Left lung (tissue), 4 donors: ENCODE measurements at regions not wholly inside any gene's neighbourhood (a gene's known extent, or its start where the extent isn't known, plus 50 kb on each side); places are given as distances from the start of the nearest gene placed in this dataset.

ENCODE experiments used
- ATAC-seq: fragments of 200-7000 bp; cut with Tn5 transposase; one replicate; pipeline ENCODE4 v1.9.1; 2020; ENCODE audit warnings: moderate library complexity
- DNase-seq, 4 donors: peaks; one replicate each; pipeline ENCODE4 v3.0.0-alpha.2; 2013 to 2020
- H3K27ac ChIP-seq, 2 donors: fragments of 200-600 bp; sonication (generic) in 1 of 2; one replicate each; pipeline versions ENCODE4 v1.5.0 to v1.8.0; 2020 to 2021
- H3K27me3 ChIP-seq, 2 donors: fragments of 200-600 bp; sonication (generic) in 1 of 2; one replicate each; pipeline versions ENCODE4 v1.5.0 to v1.8.0; 2020 to 2021
- H3K36me3 ChIP-seq, 2 donors: fragments of 200-600 bp; sonication (generic) in 1 of 2; one replicate each; pipeline versions ENCODE4 v1.5.0 to v1.8.0; 2020 to 2021
- H3K4me1 ChIP-seq, 2 donors: fragments of 200-600 bp; one replicate each; pipeline ENCODE4 v1.8.0; 2021
- H3K4me3 ChIP-seq, 2 donors: fragments of 200-600 bp; sonication (generic) in 1 of 2; one replicate each; pipeline versions ENCODE4 v1.5.0 to v1.8.0; 2020 to 2021; ENCODE audit warnings: mild to moderate bottlenecking in 1 of 2
- H3K9me3 ChIP-seq, 2 donors: fragments of 200-600 bp; sonication (generic) in 1 of 2; one replicate each; pipeline versions ENCODE4 v1.5.0 to v1.8.0; 2020 to 2021
- CTCF ChIP-seq, 2 donors: fragments of 200-600 bp; sonication (generic) in 1 of 2; IDR thresholded peaks; one replicate each; pipeline versions ENCODE4 v1.5.0 to v1.8.0; 2021; ENCODE audit warnings: antibody characterized with exemption in 2 of 2
- intact Hi-C, 2 donors: fragments of 100-400 bp; cut with DNase I; formaldehyde crosslinking; loops; one replicate each; pipeline versions ENCODE4 v1.11.2 to v1.14.2; 2022
- donor health status: DM: no; HTN: yes; CAD: no.
- donor health status: DM: no; HTN: no; CAD: no.

- no peak for TF ChIP-seq CTCF (IDR thresholded peaks at IDR 0.05)
- H3K27me3 ChIP-seq: no peaks in the 10 kb centered on the region
- intact Hi-C loops: no loop called here
- no peak for ATAC-seq
- H3K4me1 ChIP-seq: no peaks in the 10 kb centered on the region
- H3K4me3 ChIP-seq: no peak overlapping the region
- no peak for DNase-seq
- H3K27ac ChIP-seq: no peak overlapping the region
- no peaks in the 10 kb centered on the region for H3K9me3 ChIP-seq
- H3K36me3 ChIP-seq: no peaks in the 10 kb centered on the region
These were observed 112.7 kb upstream of the TAS2R1 start for GRCh38 chr5:9742848-9743247.

GRCh38 chr5:9739135-9739534 is 109.0 kb upstream of the TAS2R1 start:
- intact Hi-C loops: no loop called here
- DNase-seq: no peak
- ATAC-seq: no peak
- Histone ChIP-seq H3K4me3 (no peak overlapping the region), H3K27me3 (no peaks in the 10 kb centered on the region), H3K27ac (no peak overlapping the region), H3K36me3 (no peaks in the 10 kb centered on the region), H3K4me1 (no peaks in the 10 kb centered on the region), H3K9me3 (no peaks in the 10 kb centered on the region)
- no peak for TF ChIP-seq CTCF (IDR thresholded peaks at IDR 0.05)

- ATAC-seq: no peak
These were observed 107.1 kb upstream of the TAS2R1 start for GRCh38 chr5:9737265-9737664.

GRCh38 chr5:9733486-9733885 is 103.3 kb upstream of the TAS2R1 start:
- no peak for ATAC-seq
- peaks cover 0 to 4% of the 10 kb centered on the region in 2 donors for H3K9me3 ChIP-seq
- intact Hi-C loops: no loop called here
- H3K27me3 ChIP-seq: no peaks in the 10 kb centered on the region
- no peak for TF ChIP-seq CTCF (IDR thresholded peaks at IDR 0.05)
- H3K4me1 ChIP-seq: no peaks in the 10 kb centered on the region
- H3K4me3 ChIP-seq: no peak overlapping the region
- no peaks in the 10 kb centered on the region for H3K36me3 ChIP-seq
- DNase-seq: no peak
- no peak overlapping the region for H3K27ac ChIP-seq

More at GRCh38 chr5:9737265-9737664, 107.1 kb upstream of the TAS2R1 start:
- H3K36me3 ChIP-seq: no peaks in the 10 kb centered on the region
- H3K4me3 ChIP-seq: no peak overlapping the region
- H3K9me3 ChIP-seq: no peaks in the 10 kb centered on the region
- no peaks in the 10 kb centered on the region for H3K4me1 ChIP-seq
- intact Hi-C loops: no loop called here
- H3K27me3 ChIP-seq: no peaks in the 10 kb centered on the region
- no peak for DNase-seq
- no peak for TF ChIP-seq CTCF (IDR thresholded peaks at IDR 0.05)
- no peak overlapping the region for H3K27ac ChIP-seq

GRCh38 chr5:9731159-9731558 is 101.0 kb upstream of the TAS2R1 start:
- peaks cover 0 to 4% of the 10 kb centered on the region in 2 donors for H3K9me3 ChIP-seq
- ATAC-seq: no peak
- intact Hi-C loops: no loop called here
- no peaks in the 10 kb centered on the region for H3K4me1 ChIP-seq
- no peak for TF ChIP-seq CTCF (IDR thresholded peaks at IDR 0.05)
- no peaks in the 10 kb centered on the region for H3K36me3 ChIP-seq
- DNase-seq: no peak
- no peaks in the 10 kb centered on the region for H3K27me3 ChIP-seq
- no peak overlapping the region for H3K27ac ChIP-seq
- H3K4me3 ChIP-seq: no peak overlapping the region
